GM06990 (cell line): ENCODE measurements at regions not wholly inside any gene's neighbourhood (a gene's known extent, or its start where the extent isn't known, plus 50 kb on each side); places are given as distances from the start of the nearest gene placed in this dataset.

Source experiments
- DNase-seq: peaks from one replicate; pipeline ENCODE4 v3.0.0-alpha.2; 2011; ENCODE audit not compliant: insufficient read length; ENCODE audit errors: extremely low read depth
- H3K27me3 ChIP-seq: replicated peaks from 2 replicates; pipeline ENCODE4 v1.6.0; 2011; ENCODE audit warnings: low read length; ENCODE audit not compliant: control insufficient read depth, insufficient read depth
- H3K36me3 ChIP-seq: 2 replicates; pipeline ENCODE4 v1.5.1; 2011; ENCODE audit warnings: low read length; ENCODE audit not compliant: control insufficient read depth, insufficient read depth
- H3K4me3 ChIP-seq: replicated peaks from 2 replicates; pipeline ENCODE4 v1.5.1; 2011; ENCODE audit warnings: low read depth, mild to moderate bottlenecking, control low read depth, low read length
- CTCF ChIP-seq: IDR thresholded peaks from 2 replicates; pipeline ENCODE4 v1.5.1; 2011; ENCODE audit warnings: low read length, control low read depth, mild to moderate bottlenecking, inconsistent platforms; ENCODE audit not compliant: insufficient read depth, poor library complexity, severe bottlenecking

DNA sequence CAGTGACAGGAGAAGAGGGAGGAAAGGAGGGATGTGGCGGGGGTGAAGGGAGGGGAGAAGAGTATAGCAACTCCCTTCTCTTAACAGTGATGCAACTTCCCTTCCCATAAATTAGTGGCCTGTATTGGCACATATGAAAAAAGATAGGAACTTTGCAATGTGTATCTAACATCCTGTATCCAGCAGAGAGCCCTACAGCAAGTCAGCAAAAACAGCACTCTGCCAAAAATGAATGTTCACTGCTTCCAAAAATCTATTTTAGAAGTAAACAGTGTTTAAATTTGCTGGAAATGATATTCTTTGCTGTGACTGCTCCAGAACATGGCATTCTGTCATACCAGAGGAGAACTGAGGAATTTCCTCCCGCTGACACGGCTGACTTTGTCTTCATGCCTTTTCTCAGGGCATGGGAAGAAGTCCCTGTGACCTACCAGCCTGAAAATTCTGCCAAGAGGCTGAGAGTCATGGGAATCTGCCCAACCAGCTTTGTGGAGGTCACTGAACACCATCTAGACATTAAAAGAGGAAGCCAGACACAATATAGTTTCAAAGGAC, 343.4 kb upstream of the RASGEF1B start:
- Histone ChIP-seq H3K36me3 (no peaks in the 10 kb centered on the region), H3K4me3 (no peak overlapping the region), H3K27me3 (no peaks in the 10 kb centered on the region)
- no peak for TF ChIP-seq CTCF
- DNase-seq = no peak

GRCh38 chr4:81811562-81812293, 340.0 kb upstream of the RASGEF1B start:
- no peak for DNase-seq
- H3K27me3 ChIP-seq = no peaks in the 10 kb centered on the region
- no peak for TF ChIP-seq CTCF

DNA sequence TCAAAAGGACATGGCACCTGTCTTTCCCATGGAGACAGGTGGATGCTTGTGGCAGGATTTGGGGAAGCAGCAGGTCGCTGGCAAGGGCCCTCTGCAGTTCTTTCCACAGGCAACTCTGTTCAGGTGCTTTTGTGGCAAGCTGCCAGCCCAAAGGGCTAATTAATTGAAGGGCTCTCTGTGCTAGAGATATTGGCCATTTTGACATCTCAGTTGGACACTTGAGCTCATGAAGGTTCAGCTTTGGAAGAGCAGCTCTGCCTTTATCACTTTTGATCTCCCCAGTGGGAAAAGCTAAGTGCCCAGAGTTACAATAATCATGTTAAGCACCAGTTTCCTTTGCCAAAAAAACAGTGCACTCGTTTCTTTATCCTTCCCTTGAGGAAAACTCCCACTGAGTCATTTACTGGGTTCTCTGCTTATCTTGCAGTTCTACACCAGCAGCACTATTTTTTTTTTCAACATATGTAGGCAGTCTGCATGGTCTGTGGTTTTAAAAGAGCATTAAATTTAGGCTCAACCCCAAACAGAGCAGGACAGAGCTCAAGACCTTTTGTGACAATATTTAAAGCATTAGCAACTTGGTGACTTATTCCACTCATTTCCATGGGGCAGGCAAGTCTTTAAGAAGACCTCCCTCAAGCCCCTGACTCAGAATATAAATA, 336.4 kb upstream of the RASGEF1B start:
- no peak for DNase-seq
- Histone ChIP-seq H3K27me3 (no peaks in the 10 kb centered on the region), H3K36me3 (no peaks in the 10 kb centered on the region), H3K4me3 (no peak overlapping the region)
- TF ChIP-seq CTCF = no peak

More at GRCh38 chr4:81811562-81812293, 340.0 kb upstream of the RASGEF1B start:
- no peaks in the 10 kb centered on the region for H3K36me3 ChIP-seq
- no peak overlapping the region for H3K4me3 ChIP-seq

DNA sequence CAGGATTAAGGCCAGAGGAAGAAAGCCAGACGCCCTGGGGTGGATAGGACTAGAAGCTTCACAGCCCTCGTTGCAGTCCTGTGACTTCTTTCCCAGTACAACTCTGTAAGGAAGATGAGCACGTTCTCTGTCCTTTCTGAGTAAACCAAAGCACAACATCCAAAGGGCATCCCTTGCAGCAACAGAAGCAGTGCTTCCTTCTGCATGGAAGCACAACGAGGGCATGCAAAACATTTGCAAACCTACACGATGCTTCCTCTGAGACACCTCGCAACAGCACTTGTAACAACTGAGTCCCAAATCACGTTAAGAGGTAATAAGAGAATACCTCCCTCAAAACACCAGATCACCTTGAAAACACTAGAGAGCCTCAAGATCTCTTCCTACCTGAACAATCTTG, 335.7 kb upstream of the RASGEF1B start:
- DNase-seq = no peak
- TF ChIP-seq CTCF = no peak

DNA sequence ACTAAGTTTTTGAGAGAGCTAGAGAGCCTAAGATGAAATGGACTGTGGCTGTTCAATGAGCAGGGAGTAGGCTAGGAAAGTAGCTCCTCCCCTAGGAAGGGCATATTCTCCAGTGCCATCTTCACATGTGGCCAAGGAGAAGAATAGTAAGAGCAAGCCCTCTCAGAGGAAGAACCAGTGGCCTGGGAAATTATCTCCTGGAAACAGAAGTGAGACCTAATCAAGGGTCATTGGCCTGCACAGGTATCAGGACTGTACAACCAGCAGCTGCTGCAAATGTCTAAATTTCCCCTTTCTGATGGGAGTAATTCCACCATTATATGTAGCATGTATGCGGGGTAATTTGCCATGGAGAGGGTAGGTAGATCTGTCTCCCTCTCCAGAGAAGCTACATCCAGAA, 334.8 kb upstream of the RASGEF1B start:
- Histone ChIP-seq H3K36me3 (no peaks in the 10 kb centered on the region), H3K27me3 (no peaks in the 10 kb centered on the region; the same call in 1 of the 2 replicates), H3K4me3 (no peak overlapping the region)
- no peak for TF ChIP-seq CTCF
- DNase-seq = no peak

More for the DNA sequence above, 335.7 kb upstream of the RASGEF1B start:
- no peaks in the 10 kb centered on the region; the same call in 1 of the 2 replicates for H3K27me3 ChIP-seq
- H3K36me3 ChIP-seq = no peaks in the 10 kb centered on the region
- no peak overlapping the region for H3K4me3 ChIP-seq
